ENCODE measurements at regions not wholly inside any gene's neighbourhood (a gene's known extent, or its start where the extent isn't known, plus 50 kb on each side); places are given as distances from the start of the nearest gene placed in this dataset.
"Not testable (repeated sequence)": the region's sequence is repeated elsewhere in the genome, so short reads cannot be mapped to it uniquely, and the experiment has no call there.

GRCh38 chr12:46711756-46712155, 114.0 kb downstream of the SLC38A4 start:
- no peak for FAIRE-seq

- FAIRE-seq, result no peak
Measured at GRCh38 chr12:46710125-46710743, 115.6 kb downstream of the SLC38A4 start.

GRCh38 chr12:46702581-46703344, 123.0 kb downstream of the SLC38A4 start:
- FAIRE-seq, result no peak

- FAIRE-seq, result no peak
Measured at GRCh38 chr12:46701356-46701755, 124.4 kb downstream of the SLC38A4 start.

GRCh38 chr12:46699986-46700385, 125.8 kb downstream of the SLC38A4 start:
- FAIRE-seq, result no peak

- FAIRE-seq, result no peak
Measured at GRCh38 chr12:46698003-46698402, 127.8 kb downstream of the SLC38A4 start.

GRCh38 chr12:46693518-46693917, 132.3 kb downstream of the SLC38A4 start:
- no peak for FAIRE-seq

GRCh38 chr12:46693034-46693433, 132.8 kb downstream of the SLC38A4 start:
- no peak for FAIRE-seq

GRCh38 chr12:46692606-46693005, 133.2 kb downstream of the SLC38A4 start:
- no peak for FAIRE-seq

GRCh38 chr12:46686267-46686942, 139.4 kb downstream of the SLC38A4 start:
- no peak for FAIRE-seq

GRCh38 chr12:46684243-46684642, 141.6 kb downstream of the SLC38A4 start:
- not testable (repeated sequence) for FAIRE-seq

- no peak for FAIRE-seq
Measured at GRCh38 chr12:46682148-46682547, 143.6 kb downstream of the SLC38A4 start.

GRCh38 chr12:46680506-46680905, 145.3 kb downstream of the SLC38A4 start:
- no peak for FAIRE-seq

GRCh38 chr12:46679754-46680153, 146.0 kb downstream of the SLC38A4 start:
- no peak for FAIRE-seq

GRCh38 chr12:46678426-46678825, 147.4 kb downstream of the SLC38A4 start:
- no peak for FAIRE-seq

GRCh38 chr12:46677749-46678148, 148.0 kb downstream of the SLC38A4 start:
- FAIRE-seq, result no peak

- FAIRE-seq, result no peak
Measured at GRCh38 chr12:46676797-46677520, 148.8 kb downstream of the SLC38A4 start.

GRCh38 chr12:46676396-46676795, 149.4 kb downstream of the SLC38A4 start:
- no peak for FAIRE-seq

GRCh38 chr12:46675736-46676135, 150.1 kb downstream of the SLC38A4 start:
- FAIRE-seq, result peak; percentile 92

- FAIRE-seq, result no peak
Measured at GRCh38 chr12:46674800-46675199, 151.0 kb downstream of the SLC38A4 start.

GRCh38 chr12:46674129-46674528, 151.7 kb downstream of the SLC38A4 start:
- FAIRE-seq, result no peak

GRCh38 chr12:46671102-46671501, 154.7 kb downstream of the SLC38A4 start:
- no peak for FAIRE-seq

GRCh38 chr12:46670636-46671035, 155.2 kb downstream of the SLC38A4 start:
- no peak for FAIRE-seq

Data from G401.6 (cell line).